Adrenal gland (tissue), 5 donors: ENCODE measurements at regions not wholly inside any gene's neighbourhood (a gene's known extent, or its start where the extent isn't known, plus 50 kb on each side); places are given as distances from the start of the nearest gene placed in this dataset.

Experiments
- POLR2A ChIP-seq, 2 donors: fragments of 450-650 bp; IDR thresholded peaks; one replicate each; pipeline ENCODE4 v1.6.1; 2017; ENCODE audit warnings: antibody characterized with exemption in 2 of 2, mild to moderate bottlenecking in 2 of 2, moderate library complexity in 1 of 2
- TF ChIP-seq, protein P1 (sequence below), 6 experiments: fragments of 450-650 bp in 4 of 6; fragments of 200-600 bp in 2 of 6; sonication (generic) in 1 of 6; IDR thresholded peaks; 1 replicate in 5 of 6; 2 replicates in 1 of 6; pipeline versions ENCODE4 v1.5.1 to v1.8.0; 2016 to 2021; ENCODE audit warnings: antibody characterized with exemption in 6 of 6, mild to moderate bottlenecking in 2 of 6, moderate library complexity in 1 of 6
- donor health status: DM: no; HTN: no; CAD: no.

DNA sequence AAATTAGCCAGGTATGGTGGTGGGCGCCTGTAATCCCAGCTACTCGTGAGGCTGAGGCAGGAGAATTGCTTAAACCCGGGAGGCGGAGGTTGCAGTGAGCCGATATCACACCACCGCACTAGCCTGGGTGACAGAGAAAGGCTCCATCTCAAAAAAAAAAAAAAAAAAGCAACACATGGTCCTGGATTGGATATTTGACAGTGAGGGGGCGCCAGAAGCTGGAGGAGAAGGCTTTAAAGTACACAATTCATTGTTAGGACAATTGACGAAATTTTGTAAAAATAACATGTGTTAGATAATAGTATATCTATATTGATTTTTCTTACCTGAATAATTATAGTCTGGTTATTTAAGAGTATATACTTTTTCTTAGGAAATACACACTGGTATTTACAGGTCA, 50.2 kb upstream of the USP25 start:
- TF ChIP-seq, protein P1, sequence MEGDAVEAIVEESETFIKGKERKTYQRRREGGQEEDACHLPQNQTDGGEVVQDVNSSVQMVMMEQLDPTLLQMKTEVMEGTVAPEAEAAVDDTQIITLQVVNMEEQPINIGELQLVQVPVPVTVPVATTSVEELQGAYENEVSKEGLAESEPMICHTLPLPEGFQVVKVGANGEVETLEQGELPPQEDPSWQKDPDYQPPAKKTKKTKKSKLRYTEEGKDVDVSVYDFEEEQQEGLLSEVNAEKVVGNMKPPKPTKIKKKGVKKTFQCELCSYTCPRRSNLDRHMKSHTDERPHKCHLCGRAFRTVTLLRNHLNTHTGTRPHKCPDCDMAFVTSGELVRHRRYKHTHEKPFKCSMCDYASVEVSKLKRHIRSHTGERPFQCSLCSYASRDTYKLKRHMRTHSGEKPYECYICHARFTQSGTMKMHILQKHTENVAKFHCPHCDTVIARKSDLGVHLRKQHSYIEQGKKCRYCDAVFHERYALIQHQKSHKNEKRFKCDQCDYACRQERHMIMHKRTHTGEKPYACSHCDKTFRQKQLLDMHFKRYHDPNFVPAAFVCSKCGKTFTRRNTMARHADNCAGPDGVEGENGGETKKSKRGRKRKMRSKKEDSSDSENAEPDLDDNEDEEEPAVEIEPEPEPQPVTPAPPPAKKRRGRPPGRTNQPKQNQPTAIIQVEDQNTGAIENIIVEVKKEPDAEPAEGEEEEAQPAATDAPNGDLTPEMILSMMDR (IDR thresholded peaks at IDR 0.05) = no peak
- TF ChIP-seq POLR2A (IDR thresholded peaks at IDR 0.05) = no peak
